K562 (cell line): ENCODE measurements at regions not wholly inside any gene's neighbourhood (a gene's known extent, or its start where the extent isn't known, plus 50 kb on each side); places are given as distances from the start of the nearest gene placed in this dataset.

Experiments used
- ATAC-seq: fragments of 200-7000 bp; cut with Tn5 transposase; 3 replicates; pipeline ENCODE4 v1.9.1; 2020; ENCODE audit warnings: moderate library complexity
- BruUV-seq: library from RNA; stranded (reverse); fragments of 400-500 nt; replicated peaks from 2 replicates; lab custom pipeline; 2021; lab: Mats Ljungman, UMichigan
- CTCF ChIA-PET: fragments of 300-600 bp; formaldehyde crosslinking; extraction: SDS; loops from one replicate; lab custom pipeline; 2021; ENCODE audit warnings: low intra/inter-chr PET ratio; lab: Yijun Ruan, JAX
- POLR2A ChIA-PET: fragments of 300-600, 350-650 bp; sonication (Branson Sonifier 250); formaldehyde crosslinking; extraction: SDS; loops from one replicate; lab custom pipeline; 2021; ENCODE audit warnings: antibody characterized with exemption, inconsistent platforms; lab: Yijun Ruan, JAX
- DNase-seq, 4 experiments: peaks; one replicate each; pipeline versions ENCODE4 v3.0.0 to v3.0.0-alpha.2; 2011 to 2018; ENCODE audit warnings: low spot score in 3 of 4, mixed read lengths in 3 of 4; ENCODE audit errors: extremely low read depth in 1 of 4
- FAIRE-seq: peaks from 2 replicates; lab custom pipeline; 2011; peaks lifted over from hg19 to GRCh38; lab: Jason Lieb, UNC
- H2AFZ ChIP-seq: 2 replicates; pipeline ENCODE4 v1.6.0; 2011; ENCODE audit warnings: low read depth, low read length, control low read depth, inconsistent platforms
- H3K27ac ChIP-seq: fragments of 200-600 bp; 3 replicates; pipeline ENCODE4 v1.8.0; 2011; ENCODE audit warnings: low read depth, mild to moderate bottlenecking, control low read depth, inconsistent platforms, low read length, moderate library complexity, mixed read lengths; ENCODE audit errors: extremely low read depth
- H3K27me3 ChIP-seq, 2 experiments: fragments of 300-600 bp in 1 of 2; 2 replicates in 1 of 2; 3 replicates in 1 of 2; pipeline versions ENCODE4 v1.6.0 to v1.8.0; 2011; ENCODE audit warnings: inconsistent platforms in 2 of 2, low read length in 2 of 2, mild to moderate bottlenecking in 1 of 2, mixed read lengths in 1 of 2, moderate library complexity in 1 of 2; ENCODE audit not compliant: control insufficient read depth in 2 of 2, insufficient read depth in 2 of 2
- H3K36me3 ChIP-seq: fragments of 300-600 bp; 3 replicates; pipeline ENCODE4 v1.8.0; 2011; ENCODE audit warnings: mild to moderate bottlenecking, low read length, inconsistent platforms; ENCODE audit not compliant: control insufficient read depth, insufficient read depth
- H3K4me1 ChIP-seq, 2 experiments: fragments of 200-600 bp in 1 of 2; replicated peaks in 1 of 2; 2 replicates in 1 of 2; 3 replicates in 1 of 2; pipeline versions ENCODE4 v1.5.1 to v1.8.0; 2011; ENCODE audit warnings: inconsistent platforms in 2 of 2, low read length in 2 of 2, mild to moderate bottlenecking in 1 of 2, mixed read lengths in 1 of 2, moderate library complexity in 1 of 2; ENCODE audit not compliant: control insufficient read depth in 2 of 2, insufficient read depth in 2 of 2
- H3K4me2 ChIP-seq: 2 replicates; pipeline ENCODE4 v1.6.1; 2011; ENCODE audit warnings: low read length, control low read depth, inconsistent platforms, mixed read lengths; ENCODE audit not compliant: insufficient read depth
- H3K4me3 ChIP-seq: fragments of 200-600 bp; sonication (generic), shearing (Covaris generic); 2 replicates; pipeline ENCODE4 v1.5.1; 2016; ENCODE audit warnings: control low read depth, inconsistent platforms
- H3K79me2 ChIP-seq: fragments of 200-600 bp; 3 replicates; pipeline ENCODE4 v1.8.0; 2011; ENCODE audit warnings: low read length, inconsistent platforms; ENCODE audit not compliant: control insufficient read depth, insufficient read depth
- H3K9ac ChIP-seq, 2 experiments: 2 replicates each; pipeline versions ENCODE4 v1.6.0 to v1.6.1; 2011; ENCODE audit warnings: low read depth in 2 of 2, low read length in 2 of 2, control low read depth in 1 of 2, inconsistent platforms in 1 of 2, mild to moderate bottlenecking in 1 of 2, mixed read lengths in 1 of 2; ENCODE audit not compliant: insufficient read depth in 1 of 2
- H3K9me1 ChIP-seq: one replicate; pipeline ENCODE4 v1.6.0; 2011; ENCODE audit warnings: inconsistent platforms, mild to moderate bottlenecking, low read length, moderate library complexity; ENCODE audit not compliant: control insufficient read depth, insufficient read depth
- H3K9me3 ChIP-seq: replicated peaks from 2 replicates; pipeline ENCODE4 v1.5.1; 2011; ENCODE audit warnings: low read depth, low read length, inconsistent platforms; ENCODE audit not compliant: control insufficient read depth, insufficient read depth
- H4K20me1 ChIP-seq: replicated peaks from 2 replicates; pipeline ENCODE4 v1.6.1; 2011; ENCODE audit warnings: low read length, inconsistent platforms, mixed read lengths; ENCODE audit not compliant: control insufficient read depth, insufficient read depth
- ARID1B ChIP-seq: fragments of 450-650 bp; IDR thresholded peaks from 2 replicates; pipeline ENCODE4 v1.6.1; 2016; ENCODE audit warnings: antibody characterized with exemption, mild to moderate bottlenecking, inconsistent platforms
- ATF3 ChIP-seq, 2 experiments: fragments of 450-650 bp in 1 of 2; sonication (generic) in 1 of 2; formaldehyde crosslinking in 1 of 2; IDR thresholded peaks in 1 of 2; conservative IDR thresholded peaks in 1 of 2; 2 replicates each; pipeline versions ENCODE4 v1.6.1 to v1.8.1; 2016 to 2023; ENCODE audit warnings: mild to moderate bottlenecking in 2 of 2, moderate library complexity in 2 of 2, inconsistent platforms in 1 of 2, missing genetic modification reagents in 1 of 2
- CCNT2 ChIP-seq: IDR thresholded peaks from 2 replicates; pipeline ENCODE4 v1.6.1; 2011; ENCODE audit warnings: borderline replicate concordance, low read depth, mild to moderate bottlenecking, moderate library complexity, mixed read lengths, low read length; ENCODE audit not compliant: insufficient read length; ENCODE audit errors: extremely low read depth
- ELK1 ChIP-seq: sonication (generic); formaldehyde crosslinking; IDR thresholded peaks from 2 replicates; pipeline ENCODE4 v1.8.1; 2022; ENCODE audit warnings: missing genetic modification reagents
- HMG20A ChIP-seq: fragments of 450-650 bp; formaldehyde crosslinking; conservative IDR thresholded peaks from 2 replicates; pipeline ENCODE4 v1.4.0; 2020; ENCODE audit warnings: mild to moderate bottlenecking, mixed read lengths
- NFIC ChIP-seq: fragments of 450-650 bp; IDR thresholded peaks from 2 replicates; pipeline ENCODE4 v1.6.1; 2017; ENCODE audit warnings: mild to moderate bottlenecking, inconsistent platforms
- RBM39 ChIP-seq: fragments of 200-400 bp; formaldehyde crosslinking; optimal IDR thresholded peaks from 2 replicates; pipeline ENCODE3; 2018; ENCODE audit warnings: low read depth, low read length
- SLC30A9 ChIP-seq: fragments of 250-450 bp; sonication (Bioruptor Pico); IDR thresholded peaks from 2 replicates; pipeline ENCODE4 v1.8.0; 2022; ENCODE audit warnings: mild to moderate bottlenecking, moderate library complexity
- SRSF7 ChIP-seq: fragments of 200-400 bp; formaldehyde crosslinking; optimal IDR thresholded peaks from 2 replicates; pipeline ENCODE3; 2017; ENCODE audit warnings: mild to moderate bottlenecking, low read depth, low read length
- THRAP3 ChIP-seq: fragments of 450-650 bp; IDR thresholded peaks from 2 replicates; pipeline ENCODE4 v1.6.1; 2016; ENCODE audit warnings: mild to moderate bottlenecking, inconsistent platforms, borderline replicate concordance
- TRIM24 ChIP-seq, 2 experiments: fragments of 450-650 bp; IDR thresholded peaks; 2 replicates each; pipeline ENCODE4 v1.6.1; 2016
- ZFP36 ChIP-seq: fragments of 150-350 bp; IDR thresholded peaks from 2 replicates; pipeline ENCODE4 v1.6.1; 2018; ENCODE audit warnings: low read length, low read depth; ENCODE audit not compliant: partially characterized antibody
- WGBS: fragments of 100-300 bp; shearing (Covaris generic); methylation state at CpG from one replicate; pipeline ENCODE4 v1.1.6; 2016; ENCODE audit warnings: low coverage, mixed read lengths; ENCODE audit not compliant: insufficient coverage; ENCODE audit errors: missing lambda C conversion rate; 5-methylcytosine and 5-hydroxymethylcytosine counted together
- in situ Hi-C: fragments of 300-500 bp; cut with MboI; formaldehyde crosslinking; loops from 4 replicates; pipeline ENCODE4 v1.15.0; 2018; ENCODE audit warnings: inconsistent platforms, mixed read lengths
- intact Hi-C: fragments of 100-400 bp; cut with micrococcal nuclease; formaldehyde crosslinking; loops from 2 replicates; pipeline ENCODE4 v1.14.2; 2022

- TF ChIP-seq ATF3 (IDR thresholded peaks at IDR 0.05) = peak; percentile 22; the same call in 1 of the 2 replicates
- no peak for TF ChIP-seq ATF3 (CRISPR knock-in tag; conservative IDR thresholded peaks at IDR 0.05)
- TF ChIP-seq TRIM24 (IDR thresholded peaks at IDR 0.05) = peak in 1 of 2 experiments; percentile 16; a peak in 1 of 4 replicates
- peak; percentile 62 for TF ChIP-seq ARID1B
- TF ChIP-seq ZFP36 = peak; percentile 9
These were observed 100.9 kb upstream of the SERTAD2 start (continued) for GRCh38 chr2:64754570-64754969.

- H3K79me2 ChIP-seq = no peaks in the 10 kb centered on the region
- CTCF ChIA-PET = interaction anchor here (0.5 kb wide), 1 partner anchor 46 kb away, joined by 3 read pairs; no protein-coding TSS in a partner anchor
- ATAC-seq (no peak), DNase-seq (no peak), FAIRE-seq (no peak)
- 30% methylated on average over 2 of the region's 2 CpGs for WGBS
- peaks cover 0 to 13% of the 10 kb centered on the region in 2 experiments; a peak in 3 of 5 replicates for H3K4me1 ChIP-seq
- H3K9ac ChIP-seq = no peak overlapping the region
- H3K9me3 ChIP-seq = 0 out of 2 replicates have a peak, but pooled peaks cover 3% of the 10 kb centered on the region
- H3K4me2 ChIP-seq = no peak overlapping the region
- H2AFZ ChIP-seq = no peak overlapping the region
- intact Hi-C loops (no loop called here), in situ Hi-C loops (no loop called here)
- no peaks in the 10 kb centered on the region for H4K20me1 ChIP-seq
- no peaks in the 10 kb centered on the region for H3K27me3 ChIP-seq
- no peak overlapping the region for H3K27ac ChIP-seq
- BruUV-seq = no TSS peak
- H3K4me3 ChIP-seq = no peak overlapping the region
- no peak for TF ChIP-seq RBM39
- TF ChIP-seq SLC30A9 (CRISPR knock-in tag) = no peak
- no peak for TF ChIP-seq SRSF7
- no peak for TF ChIP-seq ELK1 (CRISPR knock-in tag)
- no peak for TF ChIP-seq THRAP3
- no peak for TF ChIP-seq NFIC
- TF ChIP-seq HMG20A (CRISPR knock-in tag) = no peak
- no peak for TF ChIP-seq CCNT2
- POLR2A ChIA-PET = no interaction called here
- H3K36me3 ChIP-seq = no peaks in the 10 kb centered on the region; the same call in 2 of the 3 replicates
- no peaks in the 10 kb centered on the region for H3K9me1 ChIP-seq
These were observed 103.4 kb upstream of the SERTAD2 start for GRCh38 chr2:64757126-64757525.
